ENCODE measurements at regions not wholly inside any gene's neighbourhood (a gene's known extent, or its start where the extent isn't known, plus 50 kb on each side); places are given as distances from the start of the nearest gene placed in this dataset.

- H3K4me3 ChIP-seq (ENCODE audit: low read depth, low read length) = no peak overlapping the region
- no peaks in the 10 kb centered on the region for H3K36me3 ChIP-seq (ENCODE audit: control insufficient read depth, insufficient read depth, low read length)
- H3K27me3 ChIP-seq (ENCODE audit: control insufficient read depth, insufficient read depth, low read length) = no peaks in the 10 kb centered on the region
- FAIRE-seq (no peak), DNase-seq (ENCODE audit: low read depth) (no peak)
- TF ChIP-seq CTCF (IDR thresholded peaks at IDR 0.05; ENCODE audit: insufficient read depth, low read length, severe bottlenecking) = no peak
Observed at GRCh38 chr1:37270639-37271038, 203.7 kb upstream of the ZC3H12A start.

DNA sequence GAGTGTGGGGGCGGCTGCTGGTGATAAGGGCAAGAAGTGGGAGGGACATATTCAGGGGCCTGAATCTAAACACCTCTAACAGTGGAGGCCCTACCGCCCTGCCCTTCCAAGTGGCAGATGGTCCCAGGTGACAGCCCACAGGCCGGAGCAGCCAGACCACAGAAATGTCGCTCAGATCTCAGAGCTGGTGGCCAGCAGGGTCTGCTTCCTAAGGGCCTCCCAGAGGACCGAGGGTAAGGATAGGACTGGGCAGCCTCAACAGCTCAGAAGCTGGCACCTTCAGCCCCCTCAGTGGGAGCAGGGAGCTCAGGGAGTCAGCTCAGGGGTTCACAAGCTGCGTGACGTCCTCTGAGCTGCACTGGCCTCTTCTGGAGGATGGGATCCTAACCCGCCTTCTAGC, 201.8 kb upstream of the ZC3H12A start:
- no peak for DNase-seq (ENCODE audit: low read depth)
- TF ChIP-seq CTCF (IDR thresholded peaks at IDR 0.05; ENCODE audit: insufficient read depth, low read length, severe bottlenecking) = no peak
- no peak overlapping the region for H3K4me3 ChIP-seq (ENCODE audit: low read depth, low read length)
- H3K27me3 ChIP-seq (ENCODE audit: control insufficient read depth, insufficient read depth, low read length) = no peaks in the 10 kb centered on the region
- H3K36me3 ChIP-seq (ENCODE audit: control insufficient read depth, insufficient read depth, low read length) = no peaks in the 10 kb centered on the region
- FAIRE-seq = no peak

DNA sequence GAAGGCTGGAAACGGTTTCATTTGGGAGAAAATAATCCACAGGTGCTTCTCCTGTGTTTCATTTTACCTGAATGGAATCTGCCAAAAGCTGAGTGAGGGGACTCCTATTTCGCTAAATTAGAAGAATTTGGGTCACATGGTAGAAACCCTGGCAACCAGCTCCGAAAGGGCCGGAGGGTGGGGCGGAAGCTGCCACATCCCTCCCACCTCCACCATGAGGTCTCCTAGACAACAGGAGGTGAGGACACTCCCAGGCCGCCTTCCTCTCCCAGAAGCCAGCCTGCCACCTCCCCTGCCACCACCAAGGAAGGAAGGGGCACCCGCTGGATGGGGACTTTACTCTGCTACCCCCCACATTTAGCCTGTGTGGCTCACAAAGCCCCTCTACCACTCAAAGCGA, 199.9 kb upstream of the ZC3H12A start:
- no peak for TF ChIP-seq CTCF (IDR thresholded peaks at IDR 0.05; ENCODE audit: insufficient read depth, low read length, severe bottlenecking)
- H3K36me3 ChIP-seq (ENCODE audit: control insufficient read depth, insufficient read depth, low read length) = no peaks in the 10 kb centered on the region
- no peak overlapping the region for H3K4me3 ChIP-seq (ENCODE audit: low read depth, low read length)
- no peak for DNase-seq (ENCODE audit: low read depth)
- no peaks in the 10 kb centered on the region for H3K27me3 ChIP-seq (ENCODE audit: control insufficient read depth, insufficient read depth, low read length)
- FAIRE-seq = no peak

GRCh38 chr1:37274938-37275631, 199.3 kb upstream of the ZC3H12A start:
- DNase-seq (ENCODE audit: low read depth) (no peak), FAIRE-seq (no peak)
- Histone ChIP-seq H3K4me3 (ENCODE audit: low read depth, low read length) (no peak overlapping the region), H3K36me3 (ENCODE audit: control insufficient read depth, insufficient read depth, low read length) (no peaks in the 10 kb centered on the region), H3K27me3 (ENCODE audit: control insufficient read depth, insufficient read depth, low read length) (no peaks in the 10 kb centered on the region)
- TF ChIP-seq CTCF (IDR thresholded peaks at IDR 0.05; ENCODE audit: insufficient read depth, low read length, severe bottlenecking) = no peak

- FAIRE-seq (no peak), DNase-seq (ENCODE audit: low read depth) (no peak)
- no peaks in the 10 kb centered on the region for H3K36me3 ChIP-seq (ENCODE audit: control insufficient read depth, insufficient read depth, low read length)
- H3K4me3 ChIP-seq (ENCODE audit: low read depth, low read length) = no peak overlapping the region
- no peaks in the 10 kb centered on the region for H3K27me3 ChIP-seq (ENCODE audit: control insufficient read depth, insufficient read depth, low read length)
- TF ChIP-seq CTCF (IDR thresholded peaks at IDR 0.05; ENCODE audit: insufficient read depth, low read length, severe bottlenecking) = no peak
Observed at GRCh38 chr1:37277366-37277765, 197.0 kb upstream of the ZC3H12A start.

- DNase-seq (ENCODE audit: low read depth) = no peak
Observed at GRCh38 chr1:37281354-37281753, 193.0 kb upstream of the ZC3H12A start.

More at GRCh38 chr1:37281354-37281753, 193.0 kb upstream of the ZC3H12A start:
- no peaks in the 10 kb centered on the region for H3K36me3 ChIP-seq (ENCODE audit: control insufficient read depth, insufficient read depth, low read length)
- no peaks in the 10 kb centered on the region for H3K27me3 ChIP-seq (ENCODE audit: control insufficient read depth, insufficient read depth, low read length)
- TF ChIP-seq CTCF (IDR thresholded peaks at IDR 0.05; ENCODE audit: insufficient read depth, low read length, severe bottlenecking) = no peak
- H3K4me3 ChIP-seq (ENCODE audit: low read depth, low read length) = no peak overlapping the region
- FAIRE-seq = no peak
